ENCODE measurements at regions not wholly inside any gene's neighbourhood (a gene's known extent, or its start where the extent isn't known, plus 50 kb on each side); places are given as distances from the start of the nearest gene placed in this dataset.

DNA sequence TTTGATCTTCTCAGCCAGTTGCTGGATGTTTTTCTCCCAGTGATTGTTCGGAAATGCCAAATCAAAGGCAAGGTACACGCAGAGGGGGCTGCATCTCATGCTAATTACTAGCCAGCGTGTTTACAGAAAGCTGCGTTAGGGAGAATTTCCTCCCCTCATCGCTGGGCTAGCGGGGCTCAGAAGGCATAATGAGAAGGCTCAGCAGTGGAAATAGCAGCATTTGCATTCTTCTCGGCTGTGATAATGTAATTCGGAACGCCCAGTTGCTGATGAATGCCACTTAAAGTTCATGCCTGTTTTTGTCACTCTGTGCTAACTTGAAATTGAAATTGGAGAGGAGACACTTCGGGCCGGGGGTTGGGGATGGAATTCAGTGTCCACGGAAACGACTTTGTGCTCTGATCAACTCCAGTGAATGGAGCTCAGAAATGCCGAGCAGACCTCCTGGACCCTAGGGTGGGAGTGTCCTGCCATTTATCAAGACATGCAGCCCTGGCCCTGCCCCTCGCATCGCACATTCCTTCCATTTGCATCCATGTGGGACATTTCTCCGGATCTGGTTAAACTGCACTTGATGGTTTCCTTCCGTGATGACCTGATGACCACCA lies 313.4 kb upstream of the C1orf174 start:
- TF ChIP-seq, protein P1, sequence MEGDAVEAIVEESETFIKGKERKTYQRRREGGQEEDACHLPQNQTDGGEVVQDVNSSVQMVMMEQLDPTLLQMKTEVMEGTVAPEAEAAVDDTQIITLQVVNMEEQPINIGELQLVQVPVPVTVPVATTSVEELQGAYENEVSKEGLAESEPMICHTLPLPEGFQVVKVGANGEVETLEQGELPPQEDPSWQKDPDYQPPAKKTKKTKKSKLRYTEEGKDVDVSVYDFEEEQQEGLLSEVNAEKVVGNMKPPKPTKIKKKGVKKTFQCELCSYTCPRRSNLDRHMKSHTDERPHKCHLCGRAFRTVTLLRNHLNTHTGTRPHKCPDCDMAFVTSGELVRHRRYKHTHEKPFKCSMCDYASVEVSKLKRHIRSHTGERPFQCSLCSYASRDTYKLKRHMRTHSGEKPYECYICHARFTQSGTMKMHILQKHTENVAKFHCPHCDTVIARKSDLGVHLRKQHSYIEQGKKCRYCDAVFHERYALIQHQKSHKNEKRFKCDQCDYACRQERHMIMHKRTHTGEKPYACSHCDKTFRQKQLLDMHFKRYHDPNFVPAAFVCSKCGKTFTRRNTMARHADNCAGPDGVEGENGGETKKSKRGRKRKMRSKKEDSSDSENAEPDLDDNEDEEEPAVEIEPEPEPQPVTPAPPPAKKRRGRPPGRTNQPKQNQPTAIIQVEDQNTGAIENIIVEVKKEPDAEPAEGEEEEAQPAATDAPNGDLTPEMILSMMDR (IDR thresholded peaks at IDR 0.05), result no peak
- no peak for TF ChIP-seq POLR2A (IDR thresholded peaks at IDR 0.05)
